ENCODE measurements at regions not wholly inside any gene's neighbourhood (a gene's known extent, or its start where the extent isn't known, plus 50 kb on each side); places are given as distances from the start of the nearest gene placed in this dataset.
"Not testable (repeated sequence)": the region's sequence is repeated elsewhere in the genome, so short reads cannot be mapped to it uniquely, and the experiment has no call there.

GRCh38 chr11:115984228-115984627 is 480.0 kb upstream of the CADM1 start:
- DNase-seq = no peak

- no peak for DNase-seq
Observed at GRCh38 chr11:115982666-115983065, 478.5 kb upstream of the CADM1 start.

DNA sequence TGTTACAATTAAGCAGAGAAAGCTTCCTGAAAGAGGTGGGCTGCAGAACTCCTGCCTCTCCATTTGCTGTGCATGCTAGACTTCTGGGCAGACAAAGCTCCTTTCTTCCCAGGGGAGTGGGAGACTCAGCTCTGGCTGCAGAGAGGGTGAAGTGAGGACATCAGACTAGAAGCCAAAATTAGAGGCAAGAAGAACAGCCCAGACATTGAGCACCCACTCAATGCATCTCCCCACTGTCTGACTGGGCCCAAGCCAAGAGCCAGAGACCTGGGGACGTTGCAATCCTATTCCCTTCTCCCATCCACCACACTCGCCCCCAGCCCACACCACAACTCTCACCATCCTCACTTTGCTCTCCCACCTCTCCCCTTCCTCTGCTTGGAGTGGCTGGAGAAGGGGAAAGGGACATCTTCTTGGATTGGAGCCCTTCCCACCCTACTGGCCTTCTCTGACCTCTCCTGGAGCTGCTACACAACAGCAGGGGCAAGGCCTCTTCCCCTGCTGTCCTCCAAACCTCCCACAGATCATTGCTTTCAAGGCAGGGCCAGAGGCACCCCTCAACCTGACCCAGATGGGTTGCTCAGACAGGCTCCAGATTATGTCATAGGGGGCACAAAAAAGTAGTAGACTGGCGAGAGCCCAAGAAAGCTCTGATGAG is 477.7 kb upstream of the CADM1 start:
- DNase-seq = no peak

DNA sequence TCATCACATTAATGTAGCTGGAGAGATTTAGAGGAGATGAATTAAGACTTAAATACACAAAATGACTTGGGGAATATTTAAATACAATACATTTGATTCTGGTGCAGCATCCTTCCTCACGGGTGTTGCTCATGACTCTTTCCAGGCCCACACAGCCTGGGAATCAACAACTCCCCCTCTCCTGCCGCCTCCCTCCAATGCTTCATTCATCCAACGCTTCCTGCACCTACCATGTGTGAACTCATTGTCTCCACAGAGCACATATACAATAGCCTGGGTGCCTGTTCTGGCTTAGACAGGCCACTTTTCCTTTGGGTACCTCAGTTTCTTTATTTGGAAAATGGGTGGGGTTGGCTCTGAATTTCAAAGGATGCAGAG is 476.9 kb upstream of the CADM1 start:
- DNase-seq = no peak

GRCh38 chr11:115980337-115981103 is 476.3 kb upstream of the CADM1 start:
- peak; percentile 54 for DNase-seq

- no peak for DNase-seq
Observed at GRCh38 chr11:115974703-115975102, 470.5 kb upstream of the CADM1 start.

GRCh38 chr11:115967203-115967602 is 463.0 kb upstream of the CADM1 start:
- not testable (repeated sequence) for DNase-seq

DNA sequence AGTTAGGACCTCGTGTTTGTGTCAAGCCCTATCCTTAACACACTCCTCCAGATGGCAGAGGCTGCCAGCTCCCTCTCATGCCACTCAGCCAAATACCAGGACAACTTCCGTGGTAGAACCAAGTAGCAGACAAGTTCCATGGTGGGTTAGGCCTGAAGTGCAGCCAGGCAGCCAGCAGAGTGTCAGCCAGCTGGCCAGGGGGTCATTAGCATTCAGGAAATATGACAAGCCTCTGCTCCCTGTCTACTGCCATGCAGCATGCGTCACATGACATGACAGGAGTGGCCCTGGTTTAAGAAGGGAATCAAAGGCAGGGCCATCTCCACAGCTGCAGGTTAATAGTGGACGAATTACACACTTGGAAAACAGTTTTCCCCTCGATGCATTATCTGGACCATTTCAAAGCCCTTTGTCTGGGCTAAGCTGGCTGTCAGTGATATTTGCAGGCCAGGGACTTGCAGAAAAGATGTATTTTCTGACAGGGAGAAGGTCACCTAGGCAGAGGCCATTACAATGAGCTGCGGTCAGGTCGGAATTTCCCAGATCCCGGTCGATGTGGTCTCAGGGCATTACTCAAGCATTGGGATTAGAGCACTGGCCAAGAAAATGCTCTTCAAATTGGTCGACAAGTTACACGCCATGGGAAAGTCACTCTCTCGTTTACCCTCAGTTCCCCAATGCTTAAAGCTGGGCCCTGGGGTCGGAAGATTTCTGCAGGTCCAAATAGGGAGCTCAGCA is 461.7 kb upstream of the CADM1 start:
- DNase-seq = peak; percentile 45

- DNase-seq = no peak
Observed at GRCh38 chr11:115964091-115964490, 459.9 kb upstream of the CADM1 start.

DNA sequence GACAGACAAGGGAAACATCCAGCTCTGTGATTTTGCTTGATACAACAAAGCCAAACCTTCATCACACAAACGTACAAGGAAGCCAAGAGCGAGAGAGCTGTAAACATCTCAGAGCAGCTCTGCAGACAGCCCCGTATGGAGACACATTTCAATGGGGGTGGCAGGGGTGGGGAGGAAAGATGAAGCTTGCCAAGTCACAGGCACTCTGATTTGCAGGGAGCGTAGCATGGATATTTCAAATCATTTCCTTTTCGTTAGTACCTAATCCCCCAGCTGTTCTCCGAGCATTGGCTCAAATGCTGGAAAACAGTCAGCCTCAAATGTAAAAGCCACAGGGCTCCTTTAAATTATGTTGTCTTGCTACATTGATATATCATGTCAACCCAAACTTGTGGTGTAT is 458.9 kb upstream of the CADM1 start:
- peak; percentile 79 for DNase-seq

DNA sequence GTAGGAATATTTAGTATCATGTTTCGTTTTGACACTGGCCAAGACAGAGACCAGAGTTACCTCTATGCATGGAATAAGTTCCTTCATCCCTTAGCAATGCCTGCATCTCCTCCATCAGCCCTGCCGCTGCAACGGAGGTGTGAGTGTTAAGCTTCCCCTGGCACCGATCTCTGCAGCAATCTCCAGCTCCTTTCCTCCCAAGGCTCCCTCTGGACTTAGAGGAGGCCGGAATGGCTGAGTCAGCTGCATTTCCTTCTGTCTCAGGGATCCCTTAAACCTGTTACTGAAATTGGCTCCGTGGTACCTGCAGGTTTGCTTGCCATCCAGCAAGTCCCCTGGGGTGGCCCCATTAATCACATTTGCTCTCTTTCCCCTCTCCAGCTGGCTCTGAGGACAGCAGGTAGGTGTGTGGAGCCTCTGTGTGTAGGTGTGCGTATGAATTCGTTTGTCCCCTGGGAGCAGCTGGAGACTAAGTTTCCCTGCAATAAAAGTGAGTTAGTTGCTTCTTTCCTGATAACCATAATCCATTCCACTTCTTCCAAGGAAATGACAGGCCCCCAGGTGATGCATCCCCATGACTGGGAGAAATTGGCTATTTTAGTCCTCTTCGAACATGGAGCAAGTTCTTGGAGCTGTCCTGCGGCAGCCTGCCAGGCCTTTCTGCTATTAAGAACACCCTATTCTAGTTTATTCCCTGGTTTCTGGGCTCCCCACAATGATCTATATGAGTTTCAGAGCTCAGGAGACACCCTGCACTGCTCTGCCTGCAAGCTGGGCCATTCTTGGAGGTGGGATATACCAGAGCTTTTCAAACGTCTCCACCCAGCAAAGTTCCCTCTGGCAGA is 457.2 kb upstream of the CADM1 start:
- DNase-seq = peak; percentile 42

DNA sequence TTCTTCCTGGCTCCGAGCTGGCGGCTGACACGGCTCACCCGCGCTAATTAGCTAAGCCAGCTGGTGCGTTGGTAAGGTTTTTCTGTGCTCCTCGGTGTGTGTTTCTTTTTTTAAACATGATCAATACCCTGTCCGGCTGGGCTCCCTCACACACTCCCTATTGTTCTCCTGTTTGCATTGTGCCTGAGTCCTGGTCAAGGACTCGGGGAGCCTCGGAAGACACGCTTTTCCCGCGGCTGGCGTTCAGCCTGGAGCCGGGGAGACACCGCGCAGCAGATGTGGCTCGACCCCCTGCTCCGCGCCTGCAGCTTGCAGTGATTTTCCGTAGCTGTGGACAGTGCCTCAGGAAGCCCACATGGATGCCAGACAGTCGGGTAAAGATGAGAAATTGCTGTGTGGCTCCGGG is 454.9 kb upstream of the CADM1 start:
- DNase-seq = peak; percentile 36

- no peak for DNase-seq
Observed at GRCh38 chr11:115958089-115959000, 454.1 kb upstream of the CADM1 start.

DNA sequence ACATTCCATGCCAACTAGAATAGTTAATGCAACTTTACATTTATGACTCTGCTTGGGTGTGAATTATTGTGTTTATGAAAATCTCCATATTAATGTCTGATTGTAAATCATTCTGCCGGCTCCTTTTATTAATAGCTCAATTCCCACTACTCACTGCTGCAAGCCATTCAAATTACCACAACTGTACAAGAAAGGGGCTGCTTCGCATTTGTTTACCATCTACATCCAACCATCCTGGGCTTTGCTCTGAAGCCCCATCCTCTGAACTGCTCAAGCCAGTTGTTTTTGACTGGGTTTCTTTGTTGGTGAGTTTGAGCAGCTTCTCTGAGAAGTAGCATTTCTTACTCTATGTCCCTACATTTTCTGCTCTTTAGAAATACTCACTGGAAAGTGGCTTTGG is 451.6 kb upstream of the CADM1 start:
- DNase-seq = no peak

DNA sequence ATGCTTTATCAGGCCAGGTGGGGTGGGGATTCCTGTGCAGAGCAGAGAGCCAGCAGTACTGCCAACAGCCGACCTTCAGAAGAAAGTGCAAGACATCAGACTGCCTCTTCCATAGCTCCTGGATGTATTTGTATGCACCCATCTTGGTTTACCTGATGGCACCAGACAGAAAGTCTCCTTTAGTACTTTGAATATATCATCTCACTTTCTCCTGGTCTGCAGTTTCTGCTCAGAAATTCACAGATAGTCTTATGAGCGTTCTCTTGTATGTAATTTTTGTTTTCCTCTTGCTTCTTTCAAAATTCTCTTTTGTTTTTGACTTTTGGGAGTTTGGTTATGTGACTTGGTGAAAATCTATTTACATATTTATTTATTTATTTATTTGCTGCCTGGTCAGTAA is 446.4 kb upstream of the CADM1 start:
- DNase-seq = no peak

GRCh38 chr11:115944596-115944995 is 440.4 kb upstream of the CADM1 start:
- DNase-seq = no peak

DNA sequence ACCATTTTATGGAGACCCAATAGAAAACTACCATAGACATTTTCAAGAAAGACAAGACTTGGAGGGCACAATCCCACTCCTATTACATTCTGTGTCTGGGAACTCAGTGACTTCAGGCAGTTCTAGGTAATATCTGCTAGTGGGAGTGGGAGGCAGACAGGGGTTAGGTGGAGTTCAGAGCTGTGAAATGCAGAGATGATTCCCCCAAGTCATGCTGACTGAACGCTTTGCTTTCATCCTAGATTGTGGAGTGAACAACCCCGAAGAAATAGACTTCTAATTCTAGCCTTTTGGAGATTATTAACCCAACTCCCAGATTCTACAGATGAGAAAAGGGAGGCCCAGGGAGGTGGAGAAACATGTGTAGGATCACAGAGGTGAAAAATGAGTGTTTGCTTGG is 437.8 kb upstream of the CADM1 start:
- DNase-seq = no peak

DNA sequence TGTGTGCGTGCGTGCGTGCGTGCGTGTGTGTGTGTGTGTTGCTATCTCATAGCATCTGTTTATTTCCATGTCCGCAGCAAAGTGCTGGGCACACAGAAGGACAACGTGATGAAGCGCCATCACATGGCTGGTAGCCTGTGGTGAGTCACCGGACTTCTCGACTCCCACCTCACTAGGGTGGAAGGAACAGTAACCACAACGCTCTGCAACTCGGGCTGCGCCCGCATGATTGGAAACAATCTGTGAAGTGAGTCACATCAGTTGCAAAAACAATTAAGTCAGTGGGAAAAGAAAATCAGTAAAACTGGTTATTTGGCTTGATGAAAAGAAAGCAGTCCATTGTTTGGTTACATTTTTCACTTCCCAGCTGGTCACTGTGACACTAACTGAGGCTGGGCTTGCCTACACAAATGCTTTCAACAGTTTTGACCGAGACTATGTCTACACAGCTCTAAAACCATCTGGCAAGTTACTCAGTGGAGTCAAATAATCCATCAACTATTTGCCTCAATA is 437.3 kb upstream of the CADM1 start:
- no peak for DNase-seq

DNA sequence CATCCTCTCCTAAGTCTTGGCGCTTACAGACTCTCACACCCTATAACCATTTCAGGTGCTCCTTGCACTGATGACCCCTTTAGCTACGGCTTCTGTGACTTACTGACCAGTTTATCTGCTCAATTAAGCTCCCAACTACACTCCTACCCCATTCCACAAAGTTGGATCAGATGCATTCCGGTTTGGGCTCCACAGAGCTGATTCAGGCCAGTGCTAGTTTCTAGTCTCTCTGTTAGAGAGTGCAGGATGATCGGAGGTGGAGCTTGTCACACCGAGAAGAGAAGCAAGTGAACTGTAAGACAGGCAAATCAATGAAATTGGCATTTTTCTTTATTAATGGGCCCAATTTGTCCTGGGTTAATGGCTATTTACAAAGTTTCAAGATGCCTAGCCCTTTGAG is 436.8 kb upstream of the CADM1 start:
- DNase-seq = no peak

DNA sequence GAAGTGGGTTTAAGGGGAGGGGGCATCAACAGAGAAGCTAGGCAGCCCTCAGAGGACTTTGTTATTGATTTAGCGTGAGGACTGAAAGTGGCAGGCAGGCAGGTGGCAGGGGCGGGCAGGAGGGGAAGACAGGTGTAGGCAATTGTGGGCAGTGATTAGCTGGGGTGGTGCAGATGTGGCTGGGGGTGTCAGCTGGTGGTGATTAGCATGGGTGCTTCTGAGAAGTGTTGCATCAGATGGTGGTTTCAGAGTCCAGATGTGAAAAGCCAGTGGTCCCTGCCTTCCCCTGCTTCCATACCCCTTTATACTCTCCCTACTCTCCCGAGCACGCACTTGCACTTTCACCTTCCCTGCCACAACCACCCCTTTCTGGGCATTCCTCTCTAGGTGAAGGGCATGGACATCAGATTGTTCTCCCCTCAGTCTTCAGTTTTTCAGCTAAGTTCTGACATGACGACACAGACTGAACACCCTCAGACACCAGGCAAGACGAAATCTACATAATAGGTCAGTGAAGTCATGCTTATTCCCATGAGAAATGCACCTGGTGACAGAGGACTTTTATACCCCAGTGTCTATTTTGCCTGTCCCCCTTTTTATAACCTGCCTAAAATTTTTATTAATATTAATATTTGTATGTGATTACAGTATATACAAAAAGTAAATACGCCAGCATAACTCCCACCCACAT is 435.7 kb upstream of the CADM1 start:
- DNase-seq = no peak

DNA sequence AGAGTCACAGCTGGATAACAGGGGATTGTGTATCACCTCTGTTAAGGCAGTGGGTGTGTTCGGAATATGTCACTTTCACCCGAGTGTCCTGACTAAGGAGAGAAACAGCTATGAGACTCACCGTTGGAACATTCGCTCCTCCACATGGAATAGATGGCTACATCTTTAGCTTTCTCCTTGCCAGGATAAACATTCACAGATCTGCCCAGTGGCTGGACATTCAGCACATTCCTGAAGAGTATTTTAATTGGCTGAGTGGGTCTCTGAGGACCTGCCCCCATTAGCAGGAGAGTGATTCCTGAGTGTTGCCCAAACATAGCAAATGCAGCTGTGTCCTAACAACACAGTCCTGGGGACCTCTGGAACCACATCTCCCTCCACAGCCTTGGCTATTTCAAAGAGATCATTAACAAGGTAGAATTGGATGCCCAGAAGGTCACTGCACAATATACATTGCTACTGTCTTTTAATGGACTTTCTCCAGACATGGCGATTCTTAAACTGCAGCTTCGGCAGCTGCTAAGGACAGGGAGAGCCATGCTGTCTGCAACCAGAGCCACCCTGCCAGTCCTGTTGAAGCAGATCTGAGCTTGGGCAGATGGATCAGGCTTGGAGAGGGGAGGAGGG is 435.0 kb upstream of the CADM1 start:
- DNase-seq = no peak

Measured in right hindlimb (tissue), 1 donor.